ENCODE measurements at regions not wholly inside any gene's neighbourhood (a gene's known extent, or its start where the extent isn't known, plus 50 kb on each side); places are given as distances from the start of the nearest gene placed in this dataset.
A peak's percentile ranks its signal among the peaks of the same experiment; 100 is the strongest.

DNA sequence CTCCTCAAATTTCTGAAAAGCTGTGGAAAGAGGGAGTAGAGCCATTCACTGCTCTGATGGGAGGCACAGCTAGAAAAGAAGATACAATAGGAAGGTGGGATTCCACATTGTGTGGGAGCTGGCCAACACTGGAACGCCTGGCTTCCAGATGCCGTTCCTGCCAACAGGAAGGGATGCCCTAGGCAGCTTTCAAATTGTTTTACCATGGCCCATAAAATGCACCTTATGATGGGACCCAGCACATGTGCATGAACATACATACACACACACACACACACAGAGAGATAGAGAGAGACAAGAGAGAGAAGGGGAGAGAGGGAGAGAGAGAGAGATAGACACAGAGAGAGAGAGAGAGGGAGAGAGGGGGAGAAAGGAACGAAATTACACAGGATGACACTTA, 86.1 kb upstream of the BZW1 start:
- DNase-seq, result no peak
- Histone ChIP-seq H3K27ac (no peak overlapping the region), H3K4me3 (no peak overlapping the region), H3K36me3 (ENCODE audit: insufficient read depth in 1 of 2, low read depth in 1 of 2) (no peaks in the 10 kb centered on the region), H3K9me3 (no peaks in the 10 kb centered on the region), H3K27me3 (ENCODE audit: insufficient read depth in 3 of 3, low read length in 2 of 3) (no peaks in the 10 kb centered on the region), H3K4me1 (no peaks in the 10 kb centered on the region)
- TF ChIP-seq, protein P1, sequence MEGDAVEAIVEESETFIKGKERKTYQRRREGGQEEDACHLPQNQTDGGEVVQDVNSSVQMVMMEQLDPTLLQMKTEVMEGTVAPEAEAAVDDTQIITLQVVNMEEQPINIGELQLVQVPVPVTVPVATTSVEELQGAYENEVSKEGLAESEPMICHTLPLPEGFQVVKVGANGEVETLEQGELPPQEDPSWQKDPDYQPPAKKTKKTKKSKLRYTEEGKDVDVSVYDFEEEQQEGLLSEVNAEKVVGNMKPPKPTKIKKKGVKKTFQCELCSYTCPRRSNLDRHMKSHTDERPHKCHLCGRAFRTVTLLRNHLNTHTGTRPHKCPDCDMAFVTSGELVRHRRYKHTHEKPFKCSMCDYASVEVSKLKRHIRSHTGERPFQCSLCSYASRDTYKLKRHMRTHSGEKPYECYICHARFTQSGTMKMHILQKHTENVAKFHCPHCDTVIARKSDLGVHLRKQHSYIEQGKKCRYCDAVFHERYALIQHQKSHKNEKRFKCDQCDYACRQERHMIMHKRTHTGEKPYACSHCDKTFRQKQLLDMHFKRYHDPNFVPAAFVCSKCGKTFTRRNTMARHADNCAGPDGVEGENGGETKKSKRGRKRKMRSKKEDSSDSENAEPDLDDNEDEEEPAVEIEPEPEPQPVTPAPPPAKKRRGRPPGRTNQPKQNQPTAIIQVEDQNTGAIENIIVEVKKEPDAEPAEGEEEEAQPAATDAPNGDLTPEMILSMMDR (IDR thresholded peaks at IDR 0.05), result no peak
- 24 to 36% (median 31%) methylated on average over 3 of the region's 3 CpGs for WGBS, 3 donors
- no peak for ATAC-seq
- intact Hi-C loops (cut with DNase I), result no loop called here

DNA sequence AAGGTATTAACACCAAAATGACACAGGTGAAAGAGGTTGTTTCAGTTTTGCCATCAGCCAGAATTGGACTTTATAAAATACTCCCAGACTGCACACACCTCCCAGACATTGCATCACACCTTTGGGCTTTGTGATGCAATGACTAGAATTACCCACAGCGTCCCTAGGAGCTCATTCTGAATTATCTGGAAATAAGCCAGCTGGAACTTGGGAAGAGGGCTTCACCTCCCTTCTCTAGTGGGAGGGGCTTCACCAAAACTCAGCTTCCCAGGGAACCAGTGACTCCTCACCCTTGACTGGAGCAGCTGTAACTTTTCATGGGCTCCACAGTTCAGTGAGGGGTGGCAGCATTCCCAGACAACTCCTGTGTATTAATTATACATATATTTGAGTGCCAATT, 83.1 kb upstream of the BZW1 start:
- intact Hi-C loops (cut with DNase I), result no loop called here
- no peaks in the 10 kb centered on the region for H3K27me3 ChIP-seq (ENCODE audit: insufficient read depth in 3 of 3, low read length in 2 of 3)
- no peak overlapping the region for H3K4me3 ChIP-seq
- H3K9me3 ChIP-seq, result no peaks in the 10 kb centered on the region
- 13 to 46% (median 16%) methylated on average over 1 of the region's 1 CpG for WGBS, 3 donors
- no peaks in the 10 kb centered on the region for H3K36me3 ChIP-seq (ENCODE audit: insufficient read depth in 1 of 2, low read depth in 1 of 2)
- no peaks in the 10 kb centered on the region for H3K4me1 ChIP-seq
- TF ChIP-seq, protein P1 (IDR thresholded peaks at IDR 0.05), result no peak
- DNase-seq, result peak in 1 of 2 donors; percentile 54
- ATAC-seq, result peak in 2 of 4 donors; percentile 42 to 58
- no peak overlapping the region for H3K27ac ChIP-seq

DNA sequence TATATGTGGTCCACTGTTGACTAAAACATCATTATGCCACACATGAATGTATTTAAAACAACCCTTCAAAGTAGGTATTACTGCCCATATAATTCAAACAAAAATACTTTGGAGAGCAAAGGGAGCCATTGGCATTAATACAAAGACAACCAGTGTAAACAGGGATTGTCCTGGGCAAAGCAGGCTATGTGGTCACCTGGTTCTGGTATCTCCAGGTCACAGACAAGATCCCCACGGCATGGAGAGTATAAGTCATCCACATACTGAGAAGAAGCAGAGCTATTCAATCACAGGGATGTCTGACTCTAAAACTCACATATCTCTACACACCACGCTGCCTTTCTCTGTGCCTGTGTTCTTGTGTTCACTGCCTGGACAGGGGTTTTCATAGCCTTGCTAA, 81.4 kb upstream of the BZW1 start:
- Histone ChIP-seq H3K9me3 (no peaks in the 10 kb centered on the region), H3K36me3 (ENCODE audit: insufficient read depth in 1 of 2, low read depth in 1 of 2) (no peaks in the 10 kb centered on the region), H3K4me1 (no peaks in the 10 kb centered on the region), H3K4me3 (no peak overlapping the region), H3K27ac (no peak overlapping the region), H3K27me3 (ENCODE audit: insufficient read depth in 3 of 3, low read length in 2 of 3) (no peaks in the 10 kb centered on the region)
- TF ChIP-seq, protein P1 (IDR thresholded peaks at IDR 0.05), result no peak
- intact Hi-C loops (cut with DNase I), result no loop called here
- DNase-seq (no peak), ATAC-seq (no peak)
- WGBS, 3 donors, result 75 to 86% (median 77%) methylated on average over 2 of the region's 2 CpGs

DNA sequence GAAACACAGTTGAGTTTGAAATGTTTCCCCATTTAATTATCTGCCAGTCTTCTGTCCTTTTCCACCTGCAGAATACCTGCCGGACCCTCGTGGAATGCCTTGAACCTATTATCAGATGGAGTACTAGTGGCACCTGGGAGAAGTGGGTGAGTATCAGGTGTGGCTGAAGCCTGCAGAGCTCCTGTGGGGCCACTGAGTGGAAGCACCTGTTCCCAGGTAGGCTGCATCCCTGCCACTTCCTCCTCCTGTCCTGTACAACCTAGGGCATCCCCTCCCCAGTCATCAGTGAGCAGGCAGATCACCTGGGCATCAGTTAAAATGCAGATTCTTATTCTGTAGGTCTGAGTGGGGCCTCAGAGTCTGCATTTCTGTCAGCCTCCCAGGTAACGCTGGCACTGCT, 80.8 kb upstream of the BZW1 start:
- TF ChIP-seq, protein P1 (IDR thresholded peaks at IDR 0.05), result no peak
- Histone ChIP-seq H3K4me3 (no peak overlapping the region), H3K27ac (no peak overlapping the region), H3K27me3 (ENCODE audit: insufficient read depth in 3 of 3, low read length in 2 of 3) (no peaks in the 10 kb centered on the region), H3K36me3 (ENCODE audit: insufficient read depth in 1 of 2, low read depth in 1 of 2) (no peaks in the 10 kb centered on the region), H3K4me1 (no peaks in the 10 kb centered on the region), H3K9me3 (no peaks in the 10 kb centered on the region)
- intact Hi-C loops (cut with DNase I), result no loop called here
- WGBS, 3 donors, result 87 to 93% (median 90%) methylated on average over 3 of the region's 3 CpGs
- ATAC-seq (no peak), DNase-seq (no peak)

DNA sequence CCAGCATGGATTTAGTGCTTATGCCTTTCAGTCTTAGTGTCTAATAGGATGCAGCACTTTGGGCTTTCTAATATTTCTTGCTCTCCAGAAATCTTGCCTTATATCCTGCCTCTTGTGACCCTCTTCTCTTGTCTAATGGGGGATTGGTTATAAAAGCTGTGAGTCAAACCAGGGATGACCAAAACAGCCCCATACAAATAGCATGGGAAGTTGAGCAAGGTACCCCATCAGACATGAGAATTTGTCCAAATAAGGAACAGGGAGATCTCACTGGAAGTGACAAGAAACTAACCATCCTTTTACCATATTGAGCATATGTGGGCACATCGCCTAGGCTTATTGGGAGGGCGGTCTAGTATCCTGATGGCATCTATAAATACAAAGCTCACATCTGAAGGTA, 78.8 kb upstream of the BZW1 start:
- Histone ChIP-seq H3K36me3 (ENCODE audit: insufficient read depth in 1 of 2, low read depth in 1 of 2) (no peaks in the 10 kb centered on the region), H3K9me3 (no peaks in the 10 kb centered on the region), H3K27me3 (ENCODE audit: insufficient read depth in 3 of 3, low read length in 2 of 3) (no peaks in the 10 kb centered on the region), H3K27ac (no peak overlapping the region), H3K4me1 (no peaks in the 10 kb centered on the region), H3K4me3 (no peak overlapping the region)
- DNase-seq, result no peak
- WGBS, 3 donors, result 91 to 98% (median 98%) methylated on average over 2 of the region's 2 CpGs
- no peak for ATAC-seq
- intact Hi-C loops (cut with DNase I), result no loop called here
- TF ChIP-seq, protein P1 (IDR thresholded peaks at IDR 0.05), result no peak
